ENCODE measurements at regions not wholly inside any gene's neighbourhood (a gene's known extent, or its start where the extent isn't known, plus 50 kb on each side); places are given as distances from the start of the nearest gene placed in this dataset.

DNA sequence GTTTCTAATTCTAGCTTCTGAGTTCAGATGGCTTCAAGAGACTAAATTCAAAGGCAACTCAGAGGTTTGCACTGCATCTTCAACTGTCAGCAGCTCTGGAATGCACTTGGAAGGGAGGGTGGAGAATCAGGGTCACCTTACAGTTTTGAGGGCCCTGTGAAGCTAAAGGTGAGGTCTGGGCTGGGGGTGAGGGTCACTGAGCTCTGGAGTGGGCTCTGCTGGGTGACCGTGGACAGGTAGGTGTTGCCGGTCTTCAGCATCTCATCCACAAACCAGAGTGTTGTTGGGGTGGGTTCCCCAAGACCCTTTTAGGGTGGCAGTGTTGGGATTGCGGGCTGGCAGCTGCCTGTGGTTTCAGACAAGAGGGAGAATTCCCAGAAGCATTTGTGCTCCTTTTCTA, 70.1 kb upstream of the CXCR4 start:
- Mint-ChIP-seq H3K4me1 (peaks cover 1 to 9% (median 4%) of the 10 kb centered on the region in 3 donors), H3K27me3 (no peaks in the 10 kb centered on the region), H3K36me3 (peaks cover 0 to 10% (median 0%) of the 10 kb centered on the region in 3 donors), H3K27ac (peak overlapping the region in 2 of 8 donors; percentile 17 to 64), H3K9me3 (no peaks in the 10 kb centered on the region), H3K4me3 (no peak overlapping the region)
- H3K9me3 ChIP-seq (ENCODE audit: low read length): no peaks in the 10 kb centered on the region
- no peak overlapping the region for H3K4me3 ChIP-seq (ENCODE audit: low read length)
- no peaks in the 10 kb centered on the region for H3K4me1 ChIP-seq (ENCODE audit: insufficient read depth, low read length)
- ChIA-PET CTCF (no interaction called here), POLR2A (interaction anchor here (0.6 kb wide), 1 partner anchor 139 kb away, joined by 4 read pairs; no protein-coding TSS in a partner anchor)
- DNase-seq: no peak
- H3K27me3 ChIP-seq (ENCODE audit: insufficient read depth, low read length, poor library complexity, severe bottlenecking): no peaks in the 10 kb centered on the region
- H3K27ac ChIP-seq (ENCODE audit: low read depth, low read length): no peak overlapping the region
- no peaks in the 10 kb centered on the region for H3K36me3 ChIP-seq (ENCODE audit: insufficient read depth, low read length)

DNA sequence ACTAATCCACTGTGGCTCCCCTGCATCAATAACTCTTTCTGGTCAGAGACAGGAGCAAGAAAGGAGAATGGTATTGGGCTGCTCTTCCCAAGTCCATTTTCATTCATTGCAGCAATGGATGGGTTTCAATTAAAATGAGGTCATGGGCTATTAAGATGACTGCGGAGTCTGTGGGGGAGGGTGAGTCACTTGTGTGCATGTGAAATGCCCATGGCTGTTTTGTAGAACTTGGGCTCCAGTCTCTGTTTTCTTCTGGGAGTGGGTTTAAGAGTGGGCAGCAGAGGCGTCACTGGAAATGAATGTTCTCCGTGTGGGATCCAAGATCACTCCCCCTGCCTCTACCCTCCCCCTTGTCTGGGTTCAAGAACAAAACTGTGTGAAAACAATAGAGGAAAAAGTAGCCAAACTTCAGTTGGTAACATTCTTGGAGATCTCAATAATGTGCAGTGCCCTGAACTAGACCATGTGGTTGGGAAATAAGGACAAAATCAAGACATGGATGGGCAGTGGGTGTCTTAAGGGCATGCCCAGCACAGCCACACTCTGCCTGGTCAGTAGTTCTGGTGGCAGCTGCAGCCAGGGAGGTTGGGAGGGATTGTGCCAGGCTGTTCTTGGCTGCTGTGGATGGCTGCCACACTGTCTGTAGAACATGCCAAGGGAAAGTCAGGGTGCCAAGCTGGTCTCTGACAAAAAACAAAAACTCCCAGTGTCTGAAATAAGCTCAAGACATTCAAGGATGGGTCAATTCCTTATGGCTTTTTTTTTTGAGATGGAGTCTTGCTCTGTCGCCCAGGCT, 68.2 kb upstream of the CXCR4 start:
- no peaks in the 10 kb centered on the region for H3K4me1 ChIP-seq (ENCODE audit: insufficient read depth, low read length)
- H3K27me3 ChIP-seq (ENCODE audit: insufficient read depth, low read length, poor library complexity, severe bottlenecking): no peaks in the 10 kb centered on the region
- no peaks in the 10 kb centered on the region for H3K9me3 ChIP-seq (ENCODE audit: low read length)
- no peaks in the 10 kb centered on the region for H3K27me3 Mint-ChIP-seq
- no peaks in the 10 kb centered on the region for H3K36me3 ChIP-seq (ENCODE audit: insufficient read depth, low read length)
- no peaks in the 10 kb centered on the region for H3K9me3 Mint-ChIP-seq
- no peak overlapping the region for H3K4me3 ChIP-seq (ENCODE audit: low read length)
- peaks cover 0 to 16% (median 2%) of the 10 kb centered on the region in 3 donors for H3K4me1 Mint-ChIP-seq
- H3K36me3 Mint-ChIP-seq: peaks cover 0 to 10% (median 0%) of the 10 kb centered on the region in 3 donors
- peak overlapping the region in 2 of 8 donors; percentile 3 to 48 for H3K27ac Mint-ChIP-seq
- CTCF ChIA-PET: interaction anchor here (1.0 kb wide), 1 partner anchor 11 kb away, joined by 3 read pairs; no protein-coding TSS in a partner anchor
- H3K27ac ChIP-seq (ENCODE audit: low read depth, low read length): no peak overlapping the region
- no peak for DNase-seq
- H3K4me3 Mint-ChIP-seq: no peak overlapping the region
- POLR2A ChIA-PET: no interaction called here

DNA sequence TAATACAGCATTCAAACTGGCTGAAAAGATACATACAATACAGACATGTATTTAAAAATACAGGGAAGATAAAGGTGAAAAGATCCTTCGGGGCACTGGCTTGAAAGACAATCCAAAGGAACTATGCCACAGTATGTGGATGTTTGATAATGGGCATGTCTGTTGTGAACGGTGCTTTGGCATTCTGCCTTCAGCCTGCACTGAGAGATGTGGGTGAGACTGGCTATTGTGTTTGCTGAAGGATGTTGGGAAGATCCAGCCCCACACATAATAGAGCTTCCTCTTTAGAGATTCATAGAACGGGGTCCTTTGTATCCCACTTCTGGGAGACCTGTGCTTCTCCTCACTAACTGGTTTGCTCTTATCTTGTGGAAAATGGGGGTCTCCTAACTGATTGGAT, 65.1 kb upstream of the CXCR4 start:
- Histone ChIP-seq H3K27me3 (ENCODE audit: insufficient read depth, low read length, poor library complexity, severe bottlenecking) (no peaks in the 10 kb centered on the region), H3K4me1 (ENCODE audit: insufficient read depth, low read length) (peaks cover 8% of the 10 kb centered on the region), H3K36me3 (ENCODE audit: insufficient read depth, low read length) (no peaks in the 10 kb centered on the region), H3K9me3 (ENCODE audit: low read length) (no peaks in the 10 kb centered on the region), H3K27ac (ENCODE audit: low read depth, low read length) (no peak overlapping the region), H3K4me3 (ENCODE audit: low read length) (no peak overlapping the region)
- Mint-ChIP-seq H3K4me3 (no peak overlapping the region), H3K27me3 (no peaks in the 10 kb centered on the region), H3K9me3 (no peaks in the 10 kb centered on the region), H3K27ac (peak overlapping the region in 5 of 8 donors; percentile 7 to 83 (median 49)), H3K36me3 (peaks cover 0 to 17% (median 0%) of the 10 kb centered on the region in 3 donors), H3K4me1 (peaks cover 10 to 20% (median 19%) of the 10 kb centered on the region in 3 donors)
- ChIA-PET POLR2A (no interaction called here), CTCF (no interaction called here)
- no peak for DNase-seq

DNA sequence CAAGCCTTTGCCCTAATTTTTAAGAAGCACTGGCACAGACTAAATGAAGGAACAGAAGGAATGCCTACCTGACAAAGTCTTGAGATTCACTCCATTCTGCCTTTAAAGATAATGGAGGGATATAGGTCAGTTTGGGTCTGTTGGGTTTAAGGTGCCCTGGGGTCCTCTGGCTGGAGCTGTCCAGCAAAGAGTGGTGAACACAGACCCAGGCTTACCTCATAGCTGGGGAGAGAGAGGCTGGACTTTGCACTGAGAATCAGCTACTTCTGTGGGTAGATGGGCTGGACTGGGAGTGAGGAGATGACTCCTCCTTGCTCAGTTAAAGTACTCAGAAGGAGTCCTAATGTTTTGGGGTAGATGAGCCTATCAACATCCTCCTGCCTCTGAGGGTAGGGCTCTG, 64.4 kb upstream of the CXCR4 start:
- Mint-ChIP-seq H3K9me3 (no peaks in the 10 kb centered on the region), H3K27ac (peak overlapping the region in 6 of 8 donors; percentile 28 to 84 (median 70)), H3K4me1 (peaks cover 10 to 20% (median 19%) of the 10 kb centered on the region in 3 donors), H3K4me3 (no peak overlapping the region), H3K27me3 (no peaks in the 10 kb centered on the region), H3K36me3 (peaks cover 0 to 13% (median 0%) of the 10 kb centered on the region in 3 donors)
- Histone ChIP-seq H3K9me3 (ENCODE audit: low read length) (no peaks in the 10 kb centered on the region), H3K27ac (ENCODE audit: low read depth, low read length) (no peak overlapping the region), H3K27me3 (ENCODE audit: insufficient read depth, low read length, poor library complexity, severe bottlenecking) (no peaks in the 10 kb centered on the region), H3K4me3 (ENCODE audit: low read length) (no peak overlapping the region), H3K36me3 (ENCODE audit: insufficient read depth, low read length) (no peaks in the 10 kb centered on the region), H3K4me1 (ENCODE audit: insufficient read depth, low read length) (peaks cover 8% of the 10 kb centered on the region)
- no peak for DNase-seq
- ChIA-PET POLR2A (no interaction called here), CTCF (no interaction called here)

DNA sequence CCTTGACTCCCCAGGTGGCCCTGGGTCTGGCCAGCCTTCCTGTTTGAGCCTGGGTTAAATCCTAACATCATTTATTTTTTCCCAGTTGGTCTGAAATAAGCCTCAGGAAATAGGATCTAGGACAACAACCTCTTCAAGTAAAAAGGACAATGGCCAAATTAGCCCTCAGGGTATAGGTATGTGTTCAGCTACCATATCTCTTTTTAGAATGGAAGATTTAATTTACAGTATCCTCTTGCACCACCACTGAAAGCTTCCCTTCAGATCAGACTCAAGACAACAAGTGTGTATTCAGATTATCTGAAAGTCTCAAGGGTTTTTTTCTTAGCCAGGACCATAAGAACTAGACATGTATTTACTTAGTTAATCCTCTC, 61.6 kb upstream of the CXCR4 start:
- Histone ChIP-seq H3K27ac (ENCODE audit: low read depth, low read length) (no peak overlapping the region), H3K4me3 (ENCODE audit: low read length) (no peak overlapping the region), H3K36me3 (ENCODE audit: insufficient read depth, low read length) (no peaks in the 10 kb centered on the region), H3K9me3 (ENCODE audit: low read length) (no peaks in the 10 kb centered on the region), H3K4me1 (ENCODE audit: insufficient read depth, low read length) (peaks cover 8% of the 10 kb centered on the region), H3K27me3 (ENCODE audit: insufficient read depth, low read length, poor library complexity, severe bottlenecking) (no peaks in the 10 kb centered on the region)
- POLR2A ChIA-PET: interaction anchor here (0.5 kb wide), 1 partner anchor 125 kb away, joined by 4 read pairs; no protein-coding TSS in a partner anchor
- peaks cover 0 to 3% of the 10 kb centered on the region in 2 donors for H3K27me3 Mint-ChIP-seq
- peaks cover 0 to 7% (median 0%) of the 10 kb centered on the region in 3 donors for H3K36me3 Mint-ChIP-seq
- H3K27ac Mint-ChIP-seq: peak overlapping the region in 6 of 8 donors; percentile 40 to 92 (median 85)
- CTCF ChIA-PET: interaction anchor here (2.3 kb wide), 1 partner anchor 205 kb away, joined by 6 read pairs; no protein-coding TSS in a partner anchor
- H3K9me3 Mint-ChIP-seq: no peaks in the 10 kb centered on the region
- H3K4me3 Mint-ChIP-seq: peak overlapping the region in 2 of 7 donors; percentile 36 to 57
- DNase-seq: no peak
- peaks cover 14 to 32% (median 26%) of the 10 kb centered on the region in 3 donors for H3K4me1 Mint-ChIP-seq

DNA sequence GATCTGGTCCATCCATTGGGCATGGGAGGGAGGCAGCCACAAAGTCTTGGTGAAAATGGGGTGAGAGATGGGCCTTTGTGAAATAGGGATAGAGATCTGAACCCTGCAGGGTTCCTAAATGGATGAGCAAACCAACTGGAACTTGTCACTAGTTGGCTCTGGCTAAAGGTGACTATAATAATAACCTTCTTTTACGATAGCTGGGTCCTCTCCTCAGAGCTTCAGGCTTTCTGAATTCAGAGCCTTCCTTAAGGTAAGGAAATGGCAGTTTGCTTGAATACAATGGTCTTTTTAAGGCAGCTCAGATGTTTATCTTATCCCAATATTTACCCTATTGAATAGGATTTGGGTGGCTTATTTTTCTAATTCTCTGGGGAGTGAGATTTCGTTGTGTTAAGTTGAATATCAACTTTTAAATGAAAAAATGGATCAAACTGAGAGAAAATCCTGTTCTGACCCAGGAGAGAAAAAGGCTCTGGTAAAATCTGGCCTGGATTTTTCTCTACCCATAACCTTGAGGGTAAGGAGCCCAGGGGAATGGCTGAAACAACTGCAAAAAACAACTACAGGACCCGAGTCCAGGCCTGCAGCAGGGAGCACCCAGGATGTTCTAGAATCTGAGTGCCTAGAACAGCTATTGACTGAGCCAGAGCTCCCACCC, 61.1 kb upstream of the CXCR4 start:
- DNase-seq: no peak
- CTCF ChIA-PET: interaction anchor here (2.3 kb wide), 1 partner anchor 206 kb away, joined by 6 read pairs; no protein-coding TSS in a partner anchor
- Mint-ChIP-seq H3K27ac (peak overlapping the region in 3 of 8 donors; percentile 40 to 86 (median 44)), H3K4me3 (no peak overlapping the region), H3K4me1 (peaks cover 14 to 32% (median 26%) of the 10 kb centered on the region in 3 donors), H3K36me3 (peaks cover 0 to 7% (median 0%) of the 10 kb centered on the region in 3 donors), H3K9me3 (no peaks in the 10 kb centered on the region), H3K27me3 (peaks cover 0 to 3% of the 10 kb centered on the region in 2 donors)
- POLR2A ChIA-PET: no interaction called here
- Histone ChIP-seq H3K27me3 (ENCODE audit: insufficient read depth, low read length, poor library complexity, severe bottlenecking) (no peaks in the 10 kb centered on the region), H3K9me3 (ENCODE audit: low read length) (no peaks in the 10 kb centered on the region), H3K36me3 (ENCODE audit: insufficient read depth, low read length) (no peaks in the 10 kb centered on the region), H3K4me1 (ENCODE audit: insufficient read depth, low read length) (peaks cover 8% of the 10 kb centered on the region), H3K4me3 (ENCODE audit: low read length) (no peak overlapping the region), H3K27ac (ENCODE audit: low read depth, low read length) (no peak overlapping the region)

DNA sequence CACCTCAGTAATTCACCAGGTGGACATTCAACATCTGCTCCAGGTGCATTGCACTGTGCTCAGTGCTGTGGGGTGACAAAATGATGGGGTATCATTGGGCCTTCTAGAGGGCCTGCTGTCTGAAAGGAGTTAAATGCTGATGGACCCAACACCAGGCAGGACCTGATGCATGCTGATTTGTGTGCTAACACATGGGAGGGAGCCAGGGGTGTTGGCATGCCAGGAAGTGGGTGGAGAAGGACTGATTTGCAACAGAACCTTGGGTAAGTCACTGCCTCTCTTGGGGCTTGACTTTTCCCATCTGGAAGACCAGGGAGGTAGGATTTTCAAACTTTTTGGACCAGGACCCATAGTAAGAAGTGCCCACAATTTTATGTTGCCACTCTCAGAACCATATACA, 57.9 kb upstream of the CXCR4 start:
- ChIA-PET CTCF (interaction anchor here (0.7 to 0.9 kb wide), 2 partner anchors 10 to 37 kb away, joined by 3 read pairs; no protein-coding TSS in a partner anchor), POLR2A (interaction anchor here (0.6 to 0.7 kb wide), 3 partner anchors 28 to 78 kb away, joined by 4 to 5 read pairs (median 4); no protein-coding TSS in a partner anchor)
- Mint-ChIP-seq H3K36me3 (peaks cover 0 to 11% (median 0%) of the 10 kb centered on the region in 3 donors), H3K27me3 (peaks cover 0 to 5% of the 10 kb centered on the region in 2 donors), H3K4me1 (peaks cover 15 to 44% (median 39%) of the 10 kb centered on the region in 3 donors), H3K27ac (peak overlapping the region in 2 of 8 donors; percentile 68 to 78), H3K9me3 (no peaks in the 10 kb centered on the region), H3K4me3 (peak overlapping the region in 1 of 7 donors; percentile 51)
- H3K27me3 ChIP-seq (ENCODE audit: insufficient read depth, low read length, poor library complexity, severe bottlenecking): no peaks in the 10 kb centered on the region
- no peak overlapping the region for H3K4me3 ChIP-seq (ENCODE audit: low read length)
- DNase-seq: no peak
- H3K9me3 ChIP-seq (ENCODE audit: low read length): no peaks in the 10 kb centered on the region
- no peaks in the 10 kb centered on the region for H3K36me3 ChIP-seq (ENCODE audit: insufficient read depth, low read length)
- no peak overlapping the region for H3K27ac ChIP-seq (ENCODE audit: low read depth, low read length)
- H3K4me1 ChIP-seq (ENCODE audit: insufficient read depth, low read length): peaks cover 8% of the 10 kb centered on the region

Measured in CD8-positive, alpha-beta memory T cell (primary cell).